Mammary epithelial cell (primary cell): ENCODE measurements at regions not wholly inside any gene's neighbourhood (a gene's known extent, or its start where the extent isn't known, plus 50 kb on each side); places are given as distances from the start of the nearest gene placed in this dataset.

Experiments
- CTCF ChIP-seq, 2 donors: IDR thresholded peaks in 1 of 2; conservative IDR thresholded peaks in 1 of 2; 2 replicates each; pipeline ENCODE4 v1.5.1; 2011 to 2012; ENCODE audit warnings: inconsistent platforms in 2 of 2, low read length in 2 of 2, mild to moderate bottlenecking in 2 of 2, control low read depth in 1 of 2, low read depth in 1 of 2; ENCODE audit not compliant: insufficient read depth in 1 of 2; ENCODE audit errors: extremely low read depth in 1 of 2
- EZH2 ChIP-seq: IDR thresholded peaks from 2 replicates; pipeline ENCODE4 v1.6.1; 2012; ENCODE audit warnings: low read length, inconsistent platforms, borderline replicate concordance

GRCh38 chrX:106363214-106363613 lies 195.1 kb downstream of the PWWP3B start:
- no peak for TF ChIP-seq CTCF (conservative IDR thresholded peaks at IDR 0.05 in 1 of 2, IDR thresholded peaks at IDR 0.05 in 1 of 2; ENCODE audit: extremely low read depth in 1 of 2, insufficient read depth in 1 of 2, low read depth in 1 of 2, low read length in 2 of 2)
- TF ChIP-seq EZH2, result no peak
